B cell (primary cell): ENCODE measurements at regions not wholly inside any gene's neighbourhood (a gene's known extent, or its start where the extent isn't known, plus 50 kb on each side); places are given as distances from the start of the nearest gene placed in this dataset.

Source experiments
- ATAC-seq: fragments of 200-7000 bp; cut with Tn5 transposase; one replicate; pipeline ENCODE4 v1.10.0; 2021; ENCODE audit warnings: low read depth, mild to moderate bottlenecking, moderate number of reproducible peaks, moderate library complexity
- CTCF ChIA-PET: fragments of 350-600 bp; sonication (Branson Sonifier 250); formaldehyde crosslinking; loops from one replicate; lab custom pipeline; 2021; ENCODE audit warnings: antibody characterized with exemption, inconsistent platforms; lab: Charles Lee
- POLR2A ChIA-PET: fragments of 350-600 bp; sonication (Branson Sonifier 250); formaldehyde crosslinking; loops from one replicate; lab custom pipeline; 2021; ENCODE audit warnings: antibody characterized with exemption; lab: Charles Lee
- DNase-seq: peaks from one replicate; pipeline ENCODE4 v3.0.0; 2013
- H2AFZ ChIP-seq: 2 replicates; pipeline ENCODE4 v1.6.1; 2012; ENCODE audit warnings: mild to moderate bottlenecking, low read depth, low read length; ENCODE audit not compliant: insufficient read depth, poor library complexity, severe bottlenecking
- H3K27ac ChIP-seq, 2 donors: 1 replicate in 1 of 2; 2 replicates in 1 of 2; pipeline ENCODE4 v1.5.1; 2012 to 2013; ENCODE audit warnings: low read length in 2 of 2, mild to moderate bottlenecking in 2 of 2, moderate library complexity in 1 of 2
- H3K27me3 ChIP-seq, 4 experiments: fragments of 200-600 bp in 1 of 4; sonication (generic) in 1 of 4; replicated peaks in 1 of 4; 1 replicate in 2 of 4; 2 replicates in 2 of 4; pipeline versions ENCODE4 v1.6.1 to v1.7.0; 2013 to 2016; ENCODE audit warnings: low read length in 3 of 4, mild to moderate bottlenecking in 2 of 4, mixed read lengths in 1 of 4, moderate library complexity in 1 of 4; ENCODE audit not compliant: insufficient read depth in 4 of 4, control insufficient read depth in 3 of 4; ENCODE audit errors: control extremely low read depth in 1 of 4
- H3K36me3 ChIP-seq, 2 experiments: replicated peaks in 1 of 2; 1 replicate in 1 of 2; 2 replicates in 1 of 2; pipeline versions ENCODE4 v1.6.1 to v1.7.1; 2013; ENCODE audit warnings: low read length in 1 of 2; ENCODE audit not compliant: insufficient read depth in 2 of 2, control insufficient read depth in 1 of 2; ENCODE audit errors: control extremely low read depth in 1 of 2, extremely low read depth in 1 of 2
- H3K4me1 ChIP-seq, 2 donors: fragments of 200-600 bp in 1 of 2; sonication (generic) in 1 of 2; 1 replicate in 1 of 2; 2 replicates in 1 of 2; pipeline versions ENCODE4 v1.5.1 to v1.6.1; 2013 to 2017; ENCODE audit warnings: low read length in 2 of 2; ENCODE audit not compliant: control insufficient read depth in 2 of 2, insufficient read depth in 2 of 2
- H3K4me2 ChIP-seq: replicated peaks from 2 replicates; pipeline ENCODE3; 2012; ENCODE audit warnings: mild to moderate bottlenecking, low read depth, low read length; ENCODE audit not compliant: poor library complexity, severe bottlenecking
- H3K4me3 ChIP-seq, 5 experiments: fragments of 200-600 bp in 1 of 5; sonication (generic) in 1 of 5; 1 replicate in 3 of 5; 2 replicates in 2 of 5; pipeline versions ENCODE4 v1.5.1 to v1.7.0; 2011 to 2016; ENCODE audit warnings: low read length in 4 of 5, mild to moderate bottlenecking in 4 of 5, low read depth in 2 of 5, control low read depth in 1 of 5, moderate library complexity in 1 of 5; ENCODE audit not compliant: insufficient read depth in 1 of 5; ENCODE audit errors: control extremely low read depth in 1 of 5, extremely low read depth in 1 of 5
- H3K79me2 ChIP-seq: fragments of 200-600 bp; sonication (generic); one replicate; pipeline ENCODE4 v1.6.0; 2016; ENCODE audit warnings: low read length; ENCODE audit not compliant: control insufficient read depth, insufficient read depth
- H3K9ac ChIP-seq: fragments of 200-600 bp; sonication (generic); 2 replicates; pipeline ENCODE4 v1.6.1; 2017; ENCODE audit warnings: mild to moderate bottlenecking, low read length, moderate library complexity
- H3K9me3 ChIP-seq, 3 donors: one replicate each; pipeline versions ENCODE4 v1.6.1 to v1.7.1; 2013; ENCODE audit warnings: low read length in 2 of 3; ENCODE audit not compliant: control insufficient read depth in 2 of 3, insufficient read depth in 1 of 3; ENCODE audit errors: control extremely low read depth in 1 of 3
- H4K20me1 ChIP-seq: 2 replicates; pipeline ENCODE4 v1.6.0; 2012; ENCODE audit warnings: mild to moderate bottlenecking, low read length; ENCODE audit not compliant: insufficient read depth, control insufficient read depth, poor library complexity, severe bottlenecking
- H3K27ac Mint-ChIP-seq: one replicate; pipeline ENCODE4 v1.8.0; 2021; ENCODE audit warnings: mixed read lengths
- H3K27me3 Mint-ChIP-seq: one replicate; pipeline ENCODE4 v1.8.0; 2021; ENCODE audit warnings: mixed read lengths
- H3K4me1 Mint-ChIP-seq: one replicate; pipeline ENCODE4 v1.8.0; 2021; ENCODE audit warnings: mixed read lengths
- H3K4me3 Mint-ChIP-seq: one replicate; pipeline ENCODE4 v1.8.0; 2021; ENCODE audit warnings: mixed read lengths
- H3K9me3 Mint-ChIP-seq: one replicate; pipeline ENCODE4 v1.8.0; 2022; ENCODE audit warnings: mixed read lengths; ENCODE audit not compliant: insufficient read depth
- EZH2 ChIP-seq: IDR thresholded peaks from 2 replicates; pipeline ENCODE4 v1.6.1; 2012; ENCODE audit warnings: borderline replicate concordance, low read depth, mild to moderate bottlenecking, moderate library complexity, low read length; ENCODE audit not compliant: insufficient read depth, poor library complexity, severe bottlenecking
- WGBS: methylation state at CpG from one replicate; pipeline ENCODE4 v1.1.5; 2013; ENCODE audit warnings: missing lambda C conversion rate; ENCODE audit not compliant: insufficient coverage; 5-methylcytosine and 5-hydroxymethylcytosine counted together
- intact Hi-C: fragments of 100-400 bp; cut with micrococcal nuclease; formaldehyde crosslinking; loops from one replicate; pipeline ENCODE4 v1.10.0; 2022
- TF ChIP-seq, protein P1 (sequence below): fragments of 200-600 bp; IDR thresholded peaks from one replicate; pipeline ENCODE4 v1.8.0; 2022; ENCODE audit warnings: antibody characterized with exemption, mild to moderate bottlenecking

DNA sequence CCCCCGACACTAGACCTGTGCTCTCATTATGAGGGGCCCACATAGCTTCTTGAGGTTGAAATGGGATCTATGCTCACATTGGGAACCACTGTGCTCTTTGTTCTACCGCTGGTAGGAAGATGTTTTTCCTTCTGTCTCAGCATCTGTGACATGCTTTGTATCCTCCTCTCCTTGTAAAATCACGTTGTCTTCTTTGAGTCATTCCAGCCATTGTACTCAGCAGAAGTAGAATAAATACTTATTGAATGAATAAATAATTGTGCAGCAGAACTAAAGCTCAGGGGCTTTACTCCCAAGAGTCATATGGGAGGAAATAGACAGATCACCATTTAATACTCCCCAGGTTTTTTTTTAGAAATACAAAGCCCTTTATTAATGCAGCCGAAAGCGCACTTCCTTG lies 66.3 kb upstream of the EDEM3 start:
- no peaks in the 10 kb centered on the region for H3K9me3 ChIP-seq
- ChIA-PET POLR2A (no interaction called here), CTCF (interaction anchor here (1.0 to 1.4 kb wide), 3 partner anchors 8 to 160 kb away, joined by 3 to 4 read pairs (median 4); no protein-coding TSS in a partner anchor)

DNA sequence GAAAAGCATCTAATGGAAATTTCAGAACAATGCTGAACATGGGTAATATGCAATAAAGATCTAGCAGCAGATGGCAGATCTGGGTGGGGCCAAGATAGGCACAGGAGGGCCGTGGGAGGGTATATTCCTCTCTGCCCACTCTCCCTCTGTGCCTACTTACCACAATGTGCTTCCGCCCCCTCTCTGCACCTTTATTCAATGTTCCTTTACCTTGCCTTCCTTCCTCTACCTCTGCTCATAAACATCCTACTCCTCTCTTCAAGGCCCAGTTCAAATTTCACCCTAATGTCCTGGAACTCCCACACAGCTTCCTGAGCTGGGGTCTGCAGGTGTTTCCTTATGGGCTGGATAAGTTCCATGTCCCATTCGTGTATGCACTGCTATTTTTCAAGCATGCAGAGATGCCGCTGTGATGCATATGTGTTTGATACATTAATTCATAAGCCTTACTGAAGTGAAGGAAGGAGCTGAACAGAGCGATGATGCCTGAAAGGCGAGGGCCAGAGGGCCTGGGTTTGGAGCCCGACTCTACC lies 65.6 kb upstream of the EDEM3 start:
- no peaks in the 10 kb centered on the region for H3K36me3 ChIP-seq
- Mint-ChIP-seq H3K27me3 (no peaks in the 10 kb centered on the region), H3K4me1 (peaks cover 6% of the 10 kb centered on the region), H3K27ac (no peak overlapping the region), H3K9me3 (no peaks in the 10 kb centered on the region), H3K4me3 (no peak overlapping the region)
- H3K4me1 ChIP-seq, result peaks cover 0 to 5% of the 10 kb centered on the region in 2 donors
- no peaks in the 10 kb centered on the region for H3K27me3 ChIP-seq
- DNase-seq (no peak), ATAC-seq (no peak)
- no peak overlapping the region for H3K4me3 ChIP-seq
- H4K20me1 ChIP-seq, result no peaks in the 10 kb centered on the region
- H3K79me2 ChIP-seq, result no peaks in the 10 kb centered on the region
- no peak overlapping the region for H3K9ac ChIP-seq
- 0% methylated on average over 1 of the region's 7 CpGs for WGBS
- ChIA-PET POLR2A (no interaction called here), CTCF (interaction anchor here (1.0 to 1.4 kb wide), 3 partner anchors 8 to 161 kb away, joined by 3 to 4 read pairs (median 4); no protein-coding TSS in a partner anchor)
- intact Hi-C loops, result no loop called here
- no peak overlapping the region for H3K4me2 ChIP-seq
- H2AFZ ChIP-seq, result no peak overlapping the region
- H3K27ac ChIP-seq, result no peak overlapping the region
- TF ChIP-seq, protein P1, sequence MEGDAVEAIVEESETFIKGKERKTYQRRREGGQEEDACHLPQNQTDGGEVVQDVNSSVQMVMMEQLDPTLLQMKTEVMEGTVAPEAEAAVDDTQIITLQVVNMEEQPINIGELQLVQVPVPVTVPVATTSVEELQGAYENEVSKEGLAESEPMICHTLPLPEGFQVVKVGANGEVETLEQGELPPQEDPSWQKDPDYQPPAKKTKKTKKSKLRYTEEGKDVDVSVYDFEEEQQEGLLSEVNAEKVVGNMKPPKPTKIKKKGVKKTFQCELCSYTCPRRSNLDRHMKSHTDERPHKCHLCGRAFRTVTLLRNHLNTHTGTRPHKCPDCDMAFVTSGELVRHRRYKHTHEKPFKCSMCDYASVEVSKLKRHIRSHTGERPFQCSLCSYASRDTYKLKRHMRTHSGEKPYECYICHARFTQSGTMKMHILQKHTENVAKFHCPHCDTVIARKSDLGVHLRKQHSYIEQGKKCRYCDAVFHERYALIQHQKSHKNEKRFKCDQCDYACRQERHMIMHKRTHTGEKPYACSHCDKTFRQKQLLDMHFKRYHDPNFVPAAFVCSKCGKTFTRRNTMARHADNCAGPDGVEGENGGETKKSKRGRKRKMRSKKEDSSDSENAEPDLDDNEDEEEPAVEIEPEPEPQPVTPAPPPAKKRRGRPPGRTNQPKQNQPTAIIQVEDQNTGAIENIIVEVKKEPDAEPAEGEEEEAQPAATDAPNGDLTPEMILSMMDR, result no peak
- TF ChIP-seq EZH2, result no peak
- H3K9me3 ChIP-seq, result no peaks in the 10 kb centered on the region

More for the DNA sequence above, 66.3 kb upstream of the EDEM3 start:
- no peaks in the 10 kb centered on the region for H3K36me3 ChIP-seq
- no peak overlapping the region for H3K9ac ChIP-seq
- Mint-ChIP-seq H3K9me3 (no peaks in the 10 kb centered on the region), H3K4me3 (no peak overlapping the region), H3K27me3 (no peaks in the 10 kb centered on the region), H3K27ac (no peak overlapping the region), H3K4me1 (peaks cover 12% of the 10 kb centered on the region)
- TF ChIP-seq EZH2, result no peak
- TF ChIP-seq, protein P1, result no peak
- 88% methylated on average over 1 of the region's 5 CpGs for WGBS
- intact Hi-C loops, result no loop called here
- no peak overlapping the region for H3K27ac ChIP-seq
- no peak overlapping the region for H3K4me3 ChIP-seq
- no peaks in the 10 kb centered on the region for H4K20me1 ChIP-seq
- H3K4me2 ChIP-seq, result no peak overlapping the region
- peaks cover 0 to 5% of the 10 kb centered on the region in 2 donors for H3K4me1 ChIP-seq
- no peak for DNase-seq
- H3K79me2 ChIP-seq, result no peaks in the 10 kb centered on the region
- no peak for ATAC-seq
- H3K27me3 ChIP-seq, result no peaks in the 10 kb centered on the region
- H2AFZ ChIP-seq, result no peak overlapping the region
